ENCODE measurements at regions not wholly inside any gene's neighbourhood (a gene's known extent, or its start where the extent isn't known, plus 50 kb on each side); places are given as distances from the start of the nearest gene placed in this dataset.
"Not testable (repeated sequence)": the region's sequence is repeated elsewhere in the genome, so short reads cannot be mapped to it uniquely, and the experiment has no call there.

GRCh38 chr6:15143086-15143485, 102.8 kb upstream of the JARID2 start:
- no peak for DNase-seq (ENCODE audit: low read depth)

GRCh38 chr6:15143540-15143939, 102.3 kb upstream of the JARID2 start:
- no peak for DNase-seq (ENCODE audit: low read depth)

- DNase-seq (ENCODE audit: low read depth): no peak
Observed at GRCh38 chr6:15145821-15146220, 100.0 kb upstream of the JARID2 start.

GRCh38 chr6:15147827-15148226, 98.0 kb upstream of the JARID2 start:
- no peak for DNase-seq (ENCODE audit: low read depth)

GRCh38 chr6:15148356-15148946, 97.4 kb upstream of the JARID2 start:
- peak; percentile 24 for DNase-seq (ENCODE audit: low read depth)

GRCh38 chr6:15150207-15150606, 95.7 kb upstream of the JARID2 start:
- no peak for DNase-seq (ENCODE audit: low read depth)

GRCh38 chr6:15152700-15153099, 93.2 kb upstream of the JARID2 start:
- DNase-seq (ENCODE audit: low read depth): no peak

GRCh38 chr6:15153191-15153590, 92.7 kb upstream of the JARID2 start:
- DNase-seq (ENCODE audit: low read depth): no peak

- no peak for DNase-seq (ENCODE audit: low read depth)
Observed at GRCh38 chr6:15157479-15157878, 88.4 kb upstream of the JARID2 start.

- no peak for DNase-seq (ENCODE audit: low read depth)
Observed at GRCh38 chr6:15158821-15159619, 86.8 kb upstream of the JARID2 start.

- DNase-seq (ENCODE audit: low read depth): peak; percentile 5
Observed at GRCh38 chr6:15160812-15161211, 85.1 kb upstream of the JARID2 start.

GRCh38 chr6:15164855-15165254, 81.0 kb upstream of the JARID2 start:
- DNase-seq (ENCODE audit: low read depth): not testable (repeated sequence)

GRCh38 chr6:15166121-15166520, 79.7 kb upstream of the JARID2 start:
- DNase-seq (ENCODE audit: low read depth): no peak

- DNase-seq (ENCODE audit: low read depth): no peak
Observed at GRCh38 chr6:15170126-15170525, 75.7 kb upstream of the JARID2 start.

- DNase-seq (ENCODE audit: low read depth): no peak
Observed at GRCh38 chr6:15171026-15171425, 74.8 kb upstream of the JARID2 start.

GRCh38 chr6:15176816-15177370, 69.0 kb upstream of the JARID2 start:
- DNase-seq (ENCODE audit: low read depth): no peak

- DNase-seq (ENCODE audit: low read depth): no peak
Observed at GRCh38 chr6:15183979-15184378, 61.9 kb upstream of the JARID2 start.

- no peak for DNase-seq (ENCODE audit: low read depth)
Observed at GRCh38 chr6:15184441-15184861, 61.4 kb upstream of the JARID2 start.

- DNase-seq (ENCODE audit: low read depth): not testable (repeated sequence)
Observed at GRCh38 chr6:15185111-15185510, 60.8 kb upstream of the JARID2 start.

GRCh38 chr6:15193451-15193850, 52.4 kb upstream of the JARID2 start:
- not testable (repeated sequence) for DNase-seq (ENCODE audit: low read depth)

GRCh38 chr6:15194453-15194852, 51.4 kb upstream of the JARID2 start:
- no peak for DNase-seq (ENCODE audit: low read depth)
